ENCODE measurements at regions not wholly inside any gene's neighbourhood (a gene's known extent, or its start where the extent isn't known, plus 50 kb on each side); places are given as distances from the start of the nearest gene placed in this dataset.

- TF ChIP-seq POLR2A (IDR thresholded peaks at IDR 0.05) (no peak), CTCF (IDR thresholded peaks at IDR 0.05) (no peak)
Measured at GRCh38 chr7:35991511-35992232, 161.4 kb upstream of the EEPD1 start.
